ENCODE measurements at regions not wholly inside any gene's neighbourhood (a gene's known extent, or its start where the extent isn't known, plus 50 kb on each side); places are given as distances from the start of the nearest gene placed in this dataset.
A peak's percentile ranks its signal among the peaks of the same experiment; 100 is the strongest.
"Not testable (repeated sequence)": the region's sequence is repeated elsewhere in the genome, so short reads cannot be mapped to it uniquely, and the experiment has no call there.

- ATAC-seq = peak in 2 of 4 donors; percentile 32 to 59
- no peaks in the 10 kb centered on the region for H3K36me3 ChIP-seq
- no peaks in the 10 kb centered on the region for H3K27me3 ChIP-seq
- intact Hi-C loops (cut with DNase I) = no loop called here
- 56 to 67% methylated on average over 4 of the region's 4 CpGs for WGBS, 2 donors
- H3K9me3 ChIP-seq = no peaks in the 10 kb centered on the region
- FAIRE-seq = no peak
- DNase-seq = no peak
- no peak overlapping the region for H3K27ac ChIP-seq
- H3K4me3 ChIP-seq = no peak overlapping the region
- no peak for TF ChIP-seq CTCF (IDR thresholded peaks at IDR 0.05)
- no peaks in the 10 kb centered on the region for H3K4me1 ChIP-seq
Observed at GRCh38 chr13:48819899-48820298, 155.8 kb upstream of the FNDC3A start.

- intact Hi-C loops (cut with DNase I) = not testable (repeated sequence)
Observed at GRCh38 chr13:48823526-48823925, 152.2 kb upstream of the FNDC3A start.

GRCh38 chr13:48826039-48826438, 149.7 kb upstream of the FNDC3A start:
- no peaks in the 10 kb centered on the region for H3K36me3 ChIP-seq
- no peak overlapping the region for H3K27ac ChIP-seq
- DNase-seq = no peak
- no peaks in the 10 kb centered on the region for H3K4me1 ChIP-seq
- no peak for FAIRE-seq
- ATAC-seq = no peak
- WGBS, 2 donors = 85 to 100% methylated on average over 2 of the region's 2 CpGs
- no peak overlapping the region for H3K4me3 ChIP-seq
- intact Hi-C loops (cut with DNase I) = no loop called here
- no peak for TF ChIP-seq CTCF (IDR thresholded peaks at IDR 0.05)
- no peaks in the 10 kb centered on the region for H3K9me3 ChIP-seq
- H3K27me3 ChIP-seq = no peaks in the 10 kb centered on the region

More at GRCh38 chr13:48823526-48823925, 152.2 kb upstream of the FNDC3A start:
- not testable (repeated sequence) for H3K9me3 ChIP-seq, H3K27me3 ChIP-seq, H3K4me3 ChIP-seq, ATAC-seq, H3K36me3 ChIP-seq, DNase-seq, H3K27ac ChIP-seq, FAIRE-seq, H3K4me1 ChIP-seq
- 84 to 93% methylated on average over 9 of the region's 9 CpGs for WGBS, 2 donors

- H3K27ac ChIP-seq; intact Hi-C loops (cut with DNase I); FAIRE-seq; ATAC-seq; H3K36me3 ChIP-seq; H3K4me3 ChIP-seq; DNase-seq; H3K4me1 ChIP-seq; H3K27me3 ChIP-seq; H3K9me3 ChIP-seq: not testable (repeated sequence)
- WGBS, 2 donors = 28 to 29% methylated on average over 2 of the region's 2 CpGs
Observed at GRCh38 chr13:48826922-48827454, 148.7 kb upstream of the FNDC3A start.

- intact Hi-C loops (cut with DNase I) = no loop called here
- no peaks in the 10 kb centered on the region for H3K4me1 ChIP-seq
- no peak for TF ChIP-seq CTCF (IDR thresholded peaks at IDR 0.05)
- no peak overlapping the region for H3K27ac ChIP-seq
- DNase-seq (no peak), ATAC-seq (no peak), FAIRE-seq (no peak)
- no peaks in the 10 kb centered on the region for H3K36me3 ChIP-seq
- H3K4me3 ChIP-seq = no peak overlapping the region
- no peaks in the 10 kb centered on the region for H3K27me3 ChIP-seq
- 80 to 88% methylated on average over 2 of the region's 2 CpGs for WGBS, 2 donors
- H3K9me3 ChIP-seq = no peaks in the 10 kb centered on the region
Observed at GRCh38 chr13:48827709-48828108, 148.0 kb upstream of the FNDC3A start.

GRCh38 chr13:48828962-48829411, 146.7 kb upstream of the FNDC3A start:
- FAIRE-seq (no peak), ATAC-seq (peak in 3 of 4 donors; percentile 66 to 92 (median 84)), DNase-seq (no peak)
- H3K36me3 ChIP-seq = no peaks in the 10 kb centered on the region
- TF ChIP-seq CTCF (IDR thresholded peaks at IDR 0.05) = no peak
- 23 to 36% methylated on average over 2 of the region's 2 CpGs for WGBS, 2 donors
- H3K9me3 ChIP-seq = no peaks in the 10 kb centered on the region
- no peaks in the 10 kb centered on the region for H3K4me1 ChIP-seq
- H3K27ac ChIP-seq = no peak overlapping the region
- H3K4me3 ChIP-seq = no peak overlapping the region
- no peaks in the 10 kb centered on the region for H3K27me3 ChIP-seq
- intact Hi-C loops (cut with DNase I) = no loop called here

Measured in pancreas (tissue), 10 donors.